Stimulated activated CD4-positive, alpha-beta T cell treated with anti-CD3 and anti-CD28 coated beads, Interleukin-1b, Interleukin-23, amount 100 ng/mL, for 48 hours (primary cell): ENCODE measurements at regions not wholly inside any gene's neighbourhood (a gene's known extent, or its start where the extent isn't known, plus 50 kb on each side); places are given as distances from the start of the nearest gene placed in this dataset.

Source experiments
- DNase-seq: peaks from one replicate; pipeline ENCODE4 v3.0.0-alpha.2; 2020

DNA sequence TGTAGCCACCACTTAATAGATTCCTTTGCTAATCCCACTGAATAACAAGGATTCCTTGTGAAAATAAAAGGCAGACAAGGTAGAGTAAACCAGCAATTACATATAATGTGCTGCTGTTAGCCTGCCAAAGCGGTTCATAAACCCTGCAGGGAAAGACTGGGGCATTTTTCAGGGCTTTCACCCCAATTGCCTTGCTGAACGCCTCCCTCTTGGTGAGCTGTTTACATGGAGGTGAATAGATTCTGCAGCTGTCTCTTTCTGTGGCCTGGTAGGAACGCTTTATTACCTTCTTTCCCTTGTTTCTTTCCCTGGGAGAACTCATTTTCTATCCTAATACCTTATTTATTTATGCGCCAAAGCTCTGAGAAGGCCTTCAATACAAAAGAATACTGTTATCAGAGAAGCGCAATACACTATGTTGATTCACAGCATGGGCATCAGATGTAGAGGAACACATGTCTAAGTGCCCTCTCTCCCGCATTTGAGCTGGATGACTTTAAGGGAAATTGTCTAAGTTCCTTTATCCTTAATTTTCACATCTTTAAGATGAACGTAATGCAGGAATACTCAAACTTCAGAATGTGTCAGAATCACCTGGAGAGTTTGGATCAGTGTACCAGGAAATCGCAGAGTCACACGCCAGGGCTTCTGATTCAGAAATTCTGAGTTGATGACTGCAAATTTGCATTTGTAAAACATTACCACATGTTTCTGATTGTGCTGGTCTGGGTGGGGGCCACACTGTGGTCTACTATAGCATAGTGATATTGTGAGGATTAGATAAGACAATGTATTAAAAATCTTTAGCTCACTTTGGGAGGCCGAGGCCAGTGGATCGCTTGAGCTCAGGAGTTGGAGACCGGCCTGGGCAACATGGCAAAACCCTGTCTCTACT is 1203.8 kb downstream of the SORCS3 start:
- no peak for DNase-seq

GRCh38 chr10:105844241-105844640 is 1203.2 kb downstream of the SORCS3 start:
- no peak for DNase-seq

- no peak for DNase-seq
Observed at GRCh38 chr10:105843786-105844185, 1202.7 kb downstream of the SORCS3 start.

DNA sequence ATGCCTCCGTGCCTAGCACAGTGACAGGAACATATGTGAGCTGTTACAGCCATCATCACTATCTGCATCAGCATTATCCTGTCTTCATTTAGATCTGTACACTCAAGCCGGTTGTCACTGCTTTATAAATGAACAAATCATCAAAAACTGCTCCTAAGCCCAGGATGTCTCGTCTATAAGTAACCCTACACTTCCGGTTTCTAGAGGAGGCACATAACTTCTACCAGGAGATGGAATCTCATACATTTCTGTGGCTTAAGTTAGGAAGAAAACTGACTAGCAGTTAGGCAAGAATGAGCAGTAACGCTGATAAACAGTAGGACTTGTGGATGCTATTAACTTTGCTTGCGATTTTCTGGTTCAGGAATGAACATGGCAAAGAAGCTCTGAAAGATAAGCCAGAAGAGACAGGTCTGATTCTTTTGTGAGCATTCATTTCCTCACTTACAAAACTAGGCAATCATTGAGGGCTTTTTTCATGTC is 1199.2 kb downstream of the SORCS3 start:
- DNase-seq: no peak

- DNase-seq: no peak
Observed at GRCh38 chr10:105838392-105838791, 1197.3 kb downstream of the SORCS3 start.

DNA sequence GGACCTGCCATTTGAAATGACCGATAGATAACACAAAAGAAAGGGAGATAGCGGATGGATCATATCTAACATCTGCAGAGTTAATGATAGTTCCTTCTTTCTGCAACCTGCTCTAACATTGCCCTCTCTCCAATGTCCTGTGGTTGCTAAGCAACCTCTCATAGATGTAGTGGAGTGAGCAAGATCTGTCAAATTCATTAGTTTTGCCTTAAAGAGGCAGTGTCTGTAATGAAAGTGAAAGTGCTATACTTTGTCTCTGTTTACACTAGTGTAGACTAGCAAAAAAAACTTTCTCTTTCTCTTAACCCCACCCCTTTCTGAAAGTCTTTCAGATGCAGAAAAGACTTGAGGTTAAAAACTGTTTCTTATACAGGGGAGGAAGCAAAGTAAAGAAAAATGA is 1196.9 kb downstream of the SORCS3 start:
- DNase-seq: no peak

DNA sequence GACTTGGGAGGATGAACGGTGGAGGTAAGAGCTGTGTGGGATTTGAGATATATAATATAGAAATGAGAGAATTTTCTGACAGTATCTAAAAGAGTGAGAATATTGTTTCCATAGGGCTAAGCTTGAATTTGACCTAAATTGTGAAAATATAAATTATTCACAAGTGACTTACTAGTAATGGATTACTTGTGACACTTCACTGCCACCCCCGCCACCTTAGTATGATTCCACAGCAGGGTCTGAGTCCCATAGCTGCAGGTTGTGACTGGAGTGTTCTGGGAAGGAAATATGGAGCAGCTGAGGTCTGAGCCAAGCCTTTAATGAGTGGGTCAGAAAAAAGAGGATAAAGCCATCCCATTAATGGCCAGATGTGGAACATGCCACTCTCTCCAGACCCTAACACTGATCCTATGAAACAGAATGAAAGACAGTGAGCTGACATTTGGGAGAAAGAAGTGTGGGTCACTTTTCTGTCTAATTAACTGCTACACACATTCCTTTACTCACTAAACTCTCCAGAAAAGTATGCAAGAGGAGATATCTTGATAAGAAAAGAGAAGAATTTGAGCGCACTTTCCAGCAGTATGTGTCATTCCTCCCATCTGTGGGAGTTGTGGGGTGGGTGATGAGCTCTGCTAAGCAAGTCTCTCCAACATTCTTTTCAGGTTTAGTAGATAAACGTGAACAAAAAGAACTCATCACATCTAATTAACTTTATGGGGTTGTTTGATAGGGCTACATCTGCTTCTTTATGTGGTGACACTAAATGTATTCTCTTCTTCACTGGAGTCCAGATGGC is 1193.4 kb downstream of the SORCS3 start:
- DNase-seq: no peak

DNA sequence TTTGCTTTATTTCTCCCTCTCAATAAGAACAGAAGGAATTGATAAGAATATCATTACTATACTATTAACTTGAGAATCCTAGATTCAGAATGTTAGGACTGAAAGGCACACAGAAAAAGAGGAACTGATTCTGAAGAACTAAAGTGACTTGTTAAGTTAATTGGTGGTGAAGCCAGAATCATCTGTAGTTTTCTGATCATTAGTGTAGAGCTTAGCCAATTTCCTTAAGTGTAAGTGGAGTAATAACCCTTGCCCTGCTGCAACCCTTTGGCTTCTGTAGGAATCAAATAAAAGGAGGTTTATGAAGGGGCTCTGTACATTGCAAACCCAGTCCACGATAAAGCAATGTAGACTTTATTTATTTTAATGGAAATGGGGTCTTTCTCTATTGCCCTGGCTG is 1186.0 kb downstream of the SORCS3 start:
- DNase-seq: no peak

- DNase-seq: no peak
Observed at GRCh38 chr10:105807935-105808587, 1167.0 kb downstream of the SORCS3 start.

- no peak for DNase-seq
Observed at GRCh38 chr10:105803206-105803605, 1162.1 kb downstream of the SORCS3 start.

GRCh38 chr10:105800641-105801040 is 1159.6 kb downstream of the SORCS3 start:
- DNase-seq: no peak

GRCh38 chr10:105798328-105798889 is 1157.3 kb downstream of the SORCS3 start:
- no peak for DNase-seq

- no peak for DNase-seq
Observed at GRCh38 chr10:105797234-105797890, 1156.3 kb downstream of the SORCS3 start.

- DNase-seq: no peak
Observed at GRCh38 chr10:105793071-105793470, 1152.0 kb downstream of the SORCS3 start.

GRCh38 chr10:105785721-105786120 is 1144.6 kb downstream of the SORCS3 start:
- no peak for DNase-seq

DNA sequence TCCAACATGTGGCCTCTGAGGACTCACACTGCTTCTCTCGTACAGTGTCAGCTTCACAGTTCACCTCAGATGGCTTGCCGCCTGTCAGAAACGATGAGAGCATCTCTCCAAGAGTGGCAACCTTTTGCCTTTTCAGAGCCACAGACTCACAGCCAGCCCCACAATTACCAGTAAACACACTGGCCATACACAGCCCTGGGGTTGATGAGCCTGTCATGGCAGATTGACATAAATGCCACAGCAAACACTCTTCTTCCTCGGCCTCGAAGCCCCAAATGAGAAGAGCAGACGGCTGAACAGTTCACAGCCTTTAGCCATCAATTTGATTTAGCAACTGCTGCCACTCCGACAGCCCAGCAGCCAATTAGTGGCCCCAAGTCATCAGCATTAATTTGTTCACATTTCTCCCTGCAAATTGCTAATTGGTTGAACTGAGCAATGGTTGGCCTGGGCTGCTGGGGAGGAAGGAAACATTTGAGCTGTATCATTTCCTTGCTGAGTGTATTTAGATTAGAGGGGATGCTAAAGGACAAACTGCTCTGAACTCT is 1142.9 kb downstream of the SORCS3 start:
- no peak for DNase-seq

DNA sequence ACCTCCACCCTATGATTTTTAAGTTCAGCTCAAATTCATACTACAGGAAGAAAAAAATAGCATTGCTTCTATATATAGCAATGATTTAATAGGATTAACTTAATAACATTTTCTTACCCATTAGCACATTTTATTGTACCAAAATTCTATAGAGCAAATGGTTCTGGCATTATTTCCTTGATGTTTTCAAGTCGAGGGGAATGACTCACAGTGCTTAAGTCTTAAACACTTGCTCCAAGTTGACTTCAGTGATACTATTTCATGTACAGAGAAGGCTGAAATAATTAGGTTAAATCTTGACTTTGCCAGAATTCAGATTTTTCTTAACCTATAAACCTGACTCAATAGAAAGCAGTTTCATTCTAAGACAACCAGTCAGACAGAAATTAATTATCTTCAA is 1133.8 kb downstream of the SORCS3 start:
- DNase-seq: no peak

GRCh38 chr10:105774351-105774750 is 1133.3 kb downstream of the SORCS3 start:
- DNase-seq: no peak

GRCh38 chr10:105770524-105771212 is 1129.6 kb downstream of the SORCS3 start:
- no peak for DNase-seq

DNA sequence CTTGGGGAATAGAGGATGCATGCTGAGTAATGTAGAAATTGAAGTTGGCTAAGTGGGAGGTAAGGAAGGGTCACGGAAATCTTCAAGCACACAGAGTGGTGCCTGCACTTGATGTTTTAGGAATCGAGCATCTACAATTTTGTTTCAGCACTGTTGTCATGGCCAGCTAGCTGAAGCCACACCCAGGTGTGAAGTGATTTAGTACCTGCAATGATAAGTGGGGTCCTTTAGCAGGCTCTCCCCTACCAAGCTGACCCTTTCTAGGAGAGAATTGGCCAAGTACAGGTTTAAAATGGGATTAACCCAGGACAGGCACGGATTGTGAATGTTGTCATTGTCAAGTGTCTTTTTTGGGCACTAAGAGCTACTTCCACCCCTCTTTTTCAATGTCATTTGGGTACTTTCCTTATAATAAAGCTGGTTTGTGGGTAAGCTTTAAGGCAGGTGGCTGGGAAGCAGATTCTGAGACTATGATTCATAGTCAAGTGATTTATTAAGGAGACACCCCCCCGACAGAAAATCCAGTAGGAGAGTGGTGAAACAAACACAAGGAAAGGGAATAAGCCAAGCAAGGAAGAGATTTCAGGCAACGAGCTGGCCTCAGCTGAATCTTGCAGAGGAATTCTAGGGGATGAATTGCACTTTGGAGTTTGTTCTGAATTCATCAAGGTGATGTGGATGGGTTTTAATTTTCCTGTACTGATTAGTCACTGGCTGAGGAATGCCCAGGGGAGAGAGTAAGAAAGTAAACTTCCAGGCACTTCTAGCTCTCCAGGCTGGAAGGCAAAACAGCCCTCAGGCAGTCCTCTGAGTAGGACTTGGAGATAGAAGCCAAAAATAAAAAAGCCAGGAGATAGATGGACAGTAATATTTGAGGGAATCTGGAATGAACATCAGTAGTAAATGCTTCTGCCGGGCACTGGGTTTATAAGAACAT is 1128.4 kb downstream of the SORCS3 start:
- DNase-seq: no peak
